GM12891 (cell line): ENCODE measurements at regions not wholly inside any gene's neighbourhood (a gene's known extent, or its start where the extent isn't known, plus 50 kb on each side); places are given as distances from the start of the nearest gene placed in this dataset.

Experiments
- DNase-seq: peaks from one replicate; pipeline ENCODE4 v3.0.0; 2011; ENCODE audit warnings: low spot score; ENCODE audit not compliant: insufficient read length
- FAIRE-seq: peaks from 2 replicates; lab custom pipeline; 2011; peaks lifted over from hg19 to GRCh38; lab: Jason Lieb, UNC
- PAX5 ChIP-seq: IDR thresholded peaks from 2 replicates; pipeline ENCODE4 v1.6.1; 2011; ENCODE audit warnings: low read length, moderate library complexity, mild to moderate bottlenecking; ENCODE audit not compliant: insufficient read depth, severe bottlenecking
- POLR2A ChIP-seq: IDR thresholded peaks from 2 replicates; pipeline ENCODE4 v1.6.1; 2011; ENCODE audit warnings: low read depth, low read length, control low read depth
- POLR2AphosphoS5 ChIP-seq: IDR thresholded peaks from 2 replicates; pipeline ENCODE4 v1.6.1; 2011; ENCODE audit warnings: low read depth, low read length, control low read depth
- POU2F2 ChIP-seq: IDR thresholded peaks from 2 replicates; pipeline ENCODE4 v1.6.1; 2011; ENCODE audit warnings: low read depth, mild to moderate bottlenecking, control low read depth, low read length, moderate library complexity
- SPI1 ChIP-seq: IDR thresholded peaks from 2 replicates; pipeline ENCODE4 v1.6.1; 2011; ENCODE audit warnings: low read depth, low read length, control low read depth
- TAF1 ChIP-seq: IDR thresholded peaks from 2 replicates; pipeline ENCODE4 v1.6.1; 2011; ENCODE audit warnings: low read depth, low read length, control low read depth

DNA sequence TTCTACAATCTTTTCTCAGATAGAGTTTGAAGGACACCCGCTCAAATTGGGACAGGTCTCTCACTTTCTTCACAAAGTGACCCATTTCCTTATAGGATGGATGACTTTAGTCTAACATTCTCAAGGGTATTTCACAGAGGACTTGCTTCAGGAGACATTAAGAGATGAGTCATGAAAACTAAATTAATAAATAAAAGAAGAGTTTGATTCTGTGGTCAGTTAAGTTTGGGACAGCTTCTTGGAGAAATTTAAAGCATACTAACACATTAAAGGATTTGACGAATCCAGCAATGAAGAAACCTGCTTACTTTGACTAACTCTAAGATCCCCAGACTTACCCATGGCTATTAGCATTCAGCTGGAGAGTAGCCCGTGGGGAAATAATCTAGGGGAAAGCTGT, 95.6 kb upstream of the RAB3GAP2 start:
- FAIRE-seq (no peak), DNase-seq (no peak)
- TF ChIP-seq POU2F2 (no peak), SPI1 (no peak), POLR2A (no peak), PAX5 (no peak)

DNA sequence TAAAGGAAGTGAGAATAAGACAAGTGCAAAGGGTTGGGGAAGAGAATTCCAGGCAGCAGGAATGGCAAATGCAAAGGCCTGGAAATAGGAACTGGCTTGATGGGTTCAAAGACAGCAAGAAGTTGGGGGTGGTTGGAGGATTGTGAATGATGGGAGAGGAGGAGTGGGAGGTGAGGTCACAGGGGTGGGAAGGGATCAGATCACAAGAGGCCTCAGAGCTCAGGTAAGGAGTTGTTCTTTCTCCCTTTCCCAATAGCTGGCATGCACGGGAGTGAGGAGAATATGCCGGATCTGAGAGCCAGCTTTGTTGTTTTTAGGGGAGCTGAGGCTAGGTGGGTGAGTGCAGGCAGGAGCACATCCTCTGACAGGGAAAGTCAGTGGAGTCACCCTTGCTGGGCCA, 94.0 kb upstream of the RAB3GAP2 start:
- TF ChIP-seq SPI1, result no peak
- no peak for TF ChIP-seq POLR2AphosphoS5
- TF ChIP-seq TAF1, result no peak
- TF ChIP-seq POLR2A, result no peak
- TF ChIP-seq POU2F2, result no peak
- no peak for TF ChIP-seq PAX5
- no peak for DNase-seq
- no peak for FAIRE-seq

DNA sequence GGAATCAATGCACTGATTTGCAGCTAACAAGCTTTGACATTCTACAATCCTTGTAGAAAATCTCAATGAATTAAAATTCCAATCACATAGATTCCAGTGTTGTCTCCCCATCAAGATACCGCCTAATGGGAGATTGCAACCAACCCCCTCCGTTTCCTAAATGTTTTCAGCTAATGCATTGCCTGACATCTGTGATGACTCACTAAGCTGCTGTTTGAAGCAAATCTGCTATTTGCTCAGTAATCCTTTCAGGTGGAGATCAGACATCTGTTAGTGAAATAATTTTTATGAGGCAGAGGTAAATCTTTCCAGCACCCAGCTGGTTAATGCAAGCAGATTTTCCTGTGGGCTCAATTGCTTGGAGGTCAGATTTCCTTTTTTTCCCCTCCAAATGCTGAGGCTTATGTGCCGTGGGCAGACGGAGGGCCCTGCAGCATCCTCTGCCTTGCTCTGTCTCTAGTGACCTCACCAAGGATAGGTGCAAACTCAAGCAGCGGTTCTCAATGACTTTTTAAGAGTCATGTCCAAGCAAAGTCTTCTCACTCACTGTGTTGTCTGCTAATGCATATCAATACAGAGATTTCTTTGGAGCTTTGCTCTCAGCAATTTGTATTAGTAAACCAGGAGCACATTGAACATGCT, 91.1 kb upstream of the RAB3GAP2 start:
- DNase-seq (no peak), FAIRE-seq (no peak)
- no peak for TF ChIP-seq POU2F2
- TF ChIP-seq POLR2AphosphoS5, result no peak
- TF ChIP-seq POLR2A, result no peak

DNA sequence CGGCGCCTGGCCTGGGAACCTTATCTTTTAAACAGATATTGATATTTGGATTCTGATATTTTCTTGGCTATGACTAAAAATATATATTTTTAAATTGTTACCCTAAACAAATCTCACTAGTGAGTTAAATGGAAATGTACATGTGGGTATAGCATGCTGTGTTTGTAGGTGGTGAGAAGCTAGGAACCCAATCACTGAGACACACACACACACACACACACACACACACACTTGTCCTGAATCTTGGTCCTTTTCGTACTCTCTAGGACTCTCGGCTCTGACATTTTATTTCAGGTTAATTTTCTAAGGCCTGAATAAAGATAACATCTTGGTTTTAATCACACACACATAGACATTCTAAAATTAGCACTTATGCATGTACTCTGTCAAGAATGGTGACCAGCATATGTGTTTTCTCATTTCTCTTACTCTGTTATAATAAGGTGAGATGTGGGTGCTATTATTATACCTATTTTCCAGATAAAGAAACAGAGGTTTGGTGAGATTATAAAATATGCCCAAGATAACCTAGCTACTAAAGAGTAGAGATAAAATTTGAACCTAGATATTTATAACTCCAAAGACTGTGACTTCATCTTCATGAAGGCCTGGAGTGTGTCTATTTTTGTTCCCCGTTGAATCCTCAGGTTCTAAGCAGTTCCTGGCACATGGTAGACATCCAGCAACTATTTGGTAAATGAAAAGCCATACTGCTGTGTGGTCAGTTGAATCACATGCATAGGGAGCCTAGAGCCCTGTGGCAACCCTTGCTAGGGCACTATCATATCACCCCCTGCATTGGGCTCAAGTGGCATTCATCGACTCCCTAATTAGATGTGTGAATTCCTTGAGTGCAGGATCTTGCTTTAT, 85.0 kb upstream of the RAB3GAP2 start:
- DNase-seq, result no peak
- FAIRE-seq, result no peak
- TF ChIP-seq SPI1 (no peak), POLR2A (no peak), PAX5 (no peak), POU2F2 (no peak), POLR2AphosphoS5 (no peak), TAF1 (no peak)

DNA sequence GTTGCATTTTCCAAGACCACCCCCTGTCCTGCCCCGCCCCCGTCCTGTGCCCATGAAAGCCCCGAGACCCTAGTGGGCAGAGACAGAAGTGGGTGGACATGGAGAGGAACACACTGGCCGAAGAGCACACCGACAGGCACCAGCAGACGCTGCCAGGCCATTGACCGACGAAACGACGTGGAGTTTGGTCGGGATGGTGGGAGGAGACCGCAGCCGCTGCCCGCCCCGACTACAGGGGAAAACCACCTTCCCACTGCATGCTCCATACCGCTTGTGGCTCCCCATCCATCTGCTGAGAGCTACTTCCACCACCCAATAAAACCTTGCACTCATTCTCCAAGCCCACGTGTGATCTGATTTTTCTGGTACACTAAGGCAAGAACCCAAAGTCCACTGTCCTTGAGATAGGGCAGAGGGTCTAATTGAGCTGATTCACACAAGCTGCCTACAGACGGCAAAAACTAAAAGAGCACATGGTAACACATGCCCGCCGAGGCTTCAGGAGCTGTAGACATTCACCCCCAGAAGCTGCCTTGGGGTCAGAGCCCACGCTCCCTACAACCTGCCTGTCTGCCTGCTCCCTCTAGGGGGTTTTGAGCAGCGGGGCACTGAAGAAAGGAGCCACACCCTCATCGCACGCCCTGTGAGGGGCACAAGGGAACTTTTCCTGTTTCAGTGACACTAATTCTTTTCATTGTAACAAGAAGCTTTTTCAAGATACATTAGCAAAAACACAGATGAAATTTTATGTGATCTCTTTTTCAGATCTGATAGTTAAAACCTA, 81.2 kb upstream of the RAB3GAP2 start:
- FAIRE-seq (no peak), DNase-seq (no peak)
- TF ChIP-seq SPI1 (no peak), POU2F2 (no peak), POLR2A (no peak), POLR2AphosphoS5 (no peak), PAX5 (no peak), TAF1 (no peak)

DNA sequence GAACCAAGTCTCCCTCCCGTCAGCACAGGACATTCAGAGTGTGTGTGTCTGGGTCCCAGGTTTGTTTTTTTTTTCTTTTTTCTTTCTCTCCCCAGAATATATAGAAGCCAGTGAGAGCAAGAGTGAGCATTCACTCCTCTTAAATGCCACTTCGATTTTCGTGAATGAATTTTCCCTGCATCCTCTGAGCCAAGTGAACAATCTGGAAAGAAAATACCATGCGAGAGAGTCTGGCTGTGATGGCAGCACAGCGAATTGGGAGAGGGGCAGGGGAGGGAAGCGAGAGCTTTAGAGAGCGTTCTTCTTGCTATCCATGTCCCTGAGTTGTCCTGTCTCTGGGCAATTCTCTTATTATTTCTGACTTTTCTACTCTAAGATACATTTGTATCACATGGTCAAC, 76.0 kb upstream of the RAB3GAP2 start:
- TF ChIP-seq POLR2AphosphoS5, result no peak
- no peak for TF ChIP-seq POLR2A
- TF ChIP-seq POU2F2, result no peak
- TF ChIP-seq SPI1, result no peak
- TF ChIP-seq PAX5, result no peak
- no peak for FAIRE-seq
- no peak for DNase-seq

DNA sequence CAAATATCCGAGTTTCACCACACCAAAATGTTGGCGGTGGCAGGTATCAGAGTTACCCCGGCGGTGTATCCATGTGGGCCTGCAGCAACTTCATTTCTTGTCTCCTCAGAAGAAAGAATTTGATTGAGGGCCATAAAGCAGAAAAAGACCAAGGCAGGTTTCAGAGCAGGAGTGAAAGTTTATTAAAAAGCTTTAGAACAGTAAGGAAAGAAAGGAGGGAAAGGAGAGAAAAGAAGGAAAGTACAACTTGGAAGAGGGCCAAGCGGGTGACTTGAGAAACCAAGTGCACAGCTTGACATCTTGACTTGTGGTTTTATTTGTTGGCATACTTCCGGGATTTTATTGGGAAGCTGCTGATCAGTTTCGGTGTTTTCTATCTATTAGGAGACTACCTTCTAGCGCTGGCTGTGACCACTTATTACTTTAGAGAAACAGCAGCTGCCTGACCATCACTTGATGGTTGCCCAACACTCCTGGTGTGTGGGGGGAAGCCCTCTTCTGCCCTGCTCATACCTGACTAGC, 75.5 kb upstream of the RAB3GAP2 start:
- DNase-seq (no peak), FAIRE-seq (no peak)
- no peak for TF ChIP-seq SPI1
- TF ChIP-seq POU2F2, result no peak
- TF ChIP-seq POLR2AphosphoS5, result no peak
- no peak for TF ChIP-seq POLR2A
- no peak for TF ChIP-seq PAX5
- TF ChIP-seq TAF1, result no peak

DNA sequence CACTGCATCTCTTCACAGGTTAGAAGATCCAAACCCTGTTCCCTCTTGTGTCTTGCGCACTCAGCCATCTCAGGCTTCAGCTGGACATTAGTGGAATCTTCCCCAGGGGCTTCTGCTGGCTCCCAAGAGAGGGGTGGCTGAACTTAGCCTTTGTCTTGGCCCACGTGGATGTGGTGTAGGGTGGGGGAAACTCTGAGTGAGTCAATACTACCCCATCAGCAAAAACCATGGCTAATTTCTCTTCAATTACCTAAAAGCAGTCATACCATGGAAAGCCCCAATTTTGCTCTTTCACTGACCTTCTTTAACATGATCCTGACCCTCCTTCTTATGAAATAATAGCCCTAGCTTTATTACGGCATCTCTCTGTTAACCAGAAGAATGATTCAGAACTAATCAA, 72.5 kb upstream of the RAB3GAP2 start:
- TF ChIP-seq SPI1 (no peak), TAF1 (no peak), POLR2AphosphoS5 (no peak), PAX5 (no peak), POU2F2 (no peak), POLR2A (no peak)
- FAIRE-seq (no peak), DNase-seq (no peak)

DNA sequence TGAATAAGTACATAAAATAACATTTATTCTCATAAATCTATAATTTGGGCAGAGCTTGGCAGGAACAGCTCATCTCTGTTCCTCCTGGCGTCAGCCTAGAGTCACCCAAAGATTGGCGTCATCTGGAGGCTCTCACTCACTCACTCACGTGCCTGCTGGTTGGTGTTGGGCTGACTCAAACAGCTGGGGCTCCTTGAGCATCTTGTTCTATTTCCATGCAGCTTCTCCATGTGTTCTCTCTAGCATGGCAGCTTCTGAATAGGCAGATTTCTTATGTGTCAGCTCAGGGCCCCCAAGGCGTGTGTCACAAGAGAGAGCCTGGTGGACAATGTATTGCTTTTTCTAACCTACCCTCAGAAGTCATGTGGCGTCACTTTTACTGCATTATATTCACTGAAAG, 70.6 kb upstream of the RAB3GAP2 start:
- no peak for DNase-seq
- TF ChIP-seq PAX5 (no peak), SPI1 (no peak), POU2F2 (no peak), TAF1 (no peak), POLR2A (no peak), POLR2AphosphoS5 (no peak)
- FAIRE-seq, result no peak
